ENCODE measurements at regions not wholly inside any gene's neighbourhood (a gene's known extent, or its start where the extent isn't known, plus 50 kb on each side); places are given as distances from the start of the nearest gene placed in this dataset.
A peak's percentile ranks its signal among the peaks of the same experiment; 100 is the strongest.
"Not testable (repeated sequence)": the region's sequence is repeated elsewhere in the genome, so short reads cannot be mapped to it uniquely, and the experiment has no call there.

- no peak for TF ChIP-seq POLR2A (IDR thresholded peaks at IDR 0.05)
- peak in 1 of 6 experiments; percentile 18 for TF ChIP-seq CTCF (IDR thresholded peaks at IDR 0.05)
- intact Hi-C loops (cut with DNase I) = no loop called here
These were observed 81.1 kb upstream of the FGGY start for GRCh38 chr1:59215766-59216291.

GRCh38 chr1:59217439-59217838 lies 79.5 kb upstream of the FGGY start:
- H3K4me1 ChIP-seq; H3K4me3 ChIP-seq; DNase-seq; H3K27ac ChIP-seq; intact Hi-C loops (cut with DNase I); H3K27me3 ChIP-seq; H3K9me3 ChIP-seq; H3K36me3 ChIP-seq: not testable (repeated sequence)
- 60 to 73% methylated on average over 2 of the region's 2 CpGs for WGBS, 2 donors

More at GRCh38 chr1:59215766-59216291, 81.1 kb upstream of the FGGY start:
- Histone ChIP-seq H3K27me3 (no peaks in the 10 kb centered on the region), H3K36me3 (no peaks in the 10 kb centered on the region), H3K4me1 (peaks cover 0 to 6% (median 0%) of the 10 kb centered on the region in 3 donors), H3K27ac (no peak overlapping the region), H3K4me3 (no peak overlapping the region), H3K9me3 (no peaks in the 10 kb centered on the region)
- WGBS, 2 donors = 77 to 88% methylated on average over 6 of the region's 6 CpGs
- no peak for DNase-seq

GRCh38 chr1:59218521-59219236 lies 78.2 kb upstream of the FGGY start:
- no peak overlapping the region for H3K27ac ChIP-seq
- H3K9me3 ChIP-seq = no peaks in the 10 kb centered on the region
- no peaks in the 10 kb centered on the region for H3K27me3 ChIP-seq
- intact Hi-C loops (cut with DNase I) = no loop called here
- TF ChIP-seq CTCF (IDR thresholded peaks at IDR 0.05) = no peak
- no peaks in the 10 kb centered on the region for H3K36me3 ChIP-seq
- no peak for DNase-seq
- peaks cover 0 to 6% (median 0%) of the 10 kb centered on the region in 3 donors for H3K4me1 ChIP-seq
- H3K4me3 ChIP-seq = no peak overlapping the region
- WGBS, 2 donors = 79% methylated on average over 5 of the region's 5 CpGs

GRCh38 chr1:59219916-59220315 lies 77.0 kb upstream of the FGGY start:
- WGBS, 2 donors = 77 to 78% methylated on average over 2 of the region's 2 CpGs
- peaks cover 0 to 6% (median 0%) of the 10 kb centered on the region in 3 donors for H3K4me1 ChIP-seq

GRCh38 chr1:59220356-59220755 lies 76.5 kb upstream of the FGGY start:
- TF ChIP-seq CTCF (IDR thresholded peaks at IDR 0.05) = no peak
- no peak for TF ChIP-seq POLR2A (IDR thresholded peaks at IDR 0.05)
- H3K4me3 ChIP-seq = no peak overlapping the region
- intact Hi-C loops (cut with DNase I) = no loop called here
- no peaks in the 10 kb centered on the region for H3K27me3 ChIP-seq
- no peak for DNase-seq
- H3K27ac ChIP-seq = no peak overlapping the region
- 44 to 74% methylated on average over 3 to 5 of the region's 5 CpGs for WGBS, 2 donors
- no peaks in the 10 kb centered on the region for H3K36me3 ChIP-seq
- peaks cover 0 to 3% (median 0%) of the 10 kb centered on the region in 3 donors for H3K4me1 ChIP-seq
- no peaks in the 10 kb centered on the region for H3K9me3 ChIP-seq

More at GRCh38 chr1:59219916-59220315, 77.0 kb upstream of the FGGY start:
- Histone ChIP-seq H3K27ac (no peak overlapping the region), H3K9me3 (no peaks in the 10 kb centered on the region), H3K36me3 (no peaks in the 10 kb centered on the region), H3K4me3 (no peak overlapping the region), H3K27me3 (no peaks in the 10 kb centered on the region)
- TF ChIP-seq CTCF (IDR thresholded peaks at IDR 0.05) = no peak
- TF ChIP-seq POLR2A (IDR thresholded peaks at IDR 0.05) = no peak
- no peak for DNase-seq
- intact Hi-C loops (cut with DNase I) = no loop called here
